Esophagus squamous epithelium (tissue), 5 donors: ENCODE measurements at regions not wholly inside any gene's neighbourhood (a gene's known extent, or its start where the extent isn't known, plus 50 kb on each side); places are given as distances from the start of the nearest gene placed in this dataset.

Experiments used
- DNase-seq: peaks from one replicate; lab custom pipeline; 2025; lab: John Stamatoyannopoulos, UW
- H3K27ac ChIP-seq, 4 donors: fragments of 200-600 bp; sonication (generic); one replicate each; pipeline ENCODE4 v1.5.1; 2016 to 2019; ENCODE audit warnings: mild to moderate bottlenecking in 1 of 4
- H3K27me3 ChIP-seq, 4 donors: fragments of 200-600 bp; sonication (generic); 1 replicate in 3 of 4; 2 replicates in 1 of 4; pipeline versions ENCODE4 v1.5.1 to v1.6.0; 2017 to 2021; ENCODE audit warnings: antibody characterized with exemption in 1 of 4
- H3K36me3 ChIP-seq, 3 donors: fragments of 200-600 bp; sonication (generic); one replicate each; pipeline ENCODE4 v1.5.1; 2016 to 2019
- H3K4me1 ChIP-seq, 3 donors: fragments of 200-600 bp; sonication (generic); one replicate each; pipeline ENCODE4 v1.5.1; 2017 to 2019
- H3K4me3 ChIP-seq, 4 donors: fragments of 200-600 bp; sonication (generic); 1 replicate in 3 of 4; 2 replicates in 1 of 4; pipeline ENCODE4 v1.5.1; 2016 to 2019; ENCODE audit warnings: mild to moderate bottlenecking in 2 of 4, moderate library complexity in 1 of 4
- H3K9me3 ChIP-seq, 3 donors: fragments of 200-600 bp; sonication (generic); one replicate each; pipeline ENCODE4 v1.5.1; 2016 to 2019
- POLR2A ChIP-seq, 4 donors: fragments of 450-650 bp; IDR thresholded peaks; one replicate each; pipeline ENCODE4 v1.6.1; 2017; ENCODE audit warnings: antibody characterized with exemption in 4 of 4, mild to moderate bottlenecking in 4 of 4, moderate library complexity in 3 of 4
- WGBS, 2 donors: methylation state at CpG; one replicate each; pipeline ENCODE4 v1.1.5; 2018; 5-methylcytosine and 5-hydroxymethylcytosine counted together
- intact Hi-C: fragments of 100-400 bp; cut with DNase I; formaldehyde crosslinking; loops from one replicate; pipeline ENCODE4 v1.15.0; 2022
- TF ChIP-seq, protein P1 (sequence below), 6 experiments: fragments of 450-650 bp in 4 of 6; fragments of 200-600 bp in 2 of 6; sonication (generic) in 2 of 6; IDR thresholded peaks; one replicate each; pipeline ENCODE4 v1.5.1; 2016 to 2019; ENCODE audit warnings: antibody characterized with exemption in 6 of 6, mild to moderate bottlenecking in 4 of 6, moderate library complexity in 4 of 6
- donor health status: DM: yes; HTN: yes; CAD: no.

DNA sequence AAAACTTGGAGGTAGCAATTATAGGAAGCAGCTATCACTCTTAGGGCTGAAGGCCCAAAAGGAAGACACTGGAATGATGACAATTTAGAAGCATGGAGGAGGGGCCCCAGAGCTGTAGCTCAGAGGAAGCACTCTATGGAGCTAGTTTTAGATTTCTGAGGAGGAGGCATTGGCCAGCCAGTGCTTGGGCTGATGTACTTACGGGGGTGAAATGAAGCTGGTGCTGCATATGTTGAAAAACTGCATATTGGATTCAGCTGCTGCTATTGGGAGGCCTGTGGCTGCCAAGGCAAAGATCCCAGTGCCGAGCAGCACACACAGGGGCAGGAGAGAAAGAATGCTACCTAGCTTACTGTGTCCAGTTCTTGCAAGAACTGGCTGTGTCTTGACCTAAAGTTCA is 53.9 kb upstream of the HMHB1 start:
- H3K9me3 ChIP-seq: no peaks in the 10 kb centered on the region
- H3K4me3 ChIP-seq: no peak overlapping the region
- WGBS, 2 donors: 84 to 94% methylated on average over 2 of the region's 2 CpGs
- no peaks in the 10 kb centered on the region for H3K27me3 ChIP-seq
- TF ChIP-seq, protein P1, sequence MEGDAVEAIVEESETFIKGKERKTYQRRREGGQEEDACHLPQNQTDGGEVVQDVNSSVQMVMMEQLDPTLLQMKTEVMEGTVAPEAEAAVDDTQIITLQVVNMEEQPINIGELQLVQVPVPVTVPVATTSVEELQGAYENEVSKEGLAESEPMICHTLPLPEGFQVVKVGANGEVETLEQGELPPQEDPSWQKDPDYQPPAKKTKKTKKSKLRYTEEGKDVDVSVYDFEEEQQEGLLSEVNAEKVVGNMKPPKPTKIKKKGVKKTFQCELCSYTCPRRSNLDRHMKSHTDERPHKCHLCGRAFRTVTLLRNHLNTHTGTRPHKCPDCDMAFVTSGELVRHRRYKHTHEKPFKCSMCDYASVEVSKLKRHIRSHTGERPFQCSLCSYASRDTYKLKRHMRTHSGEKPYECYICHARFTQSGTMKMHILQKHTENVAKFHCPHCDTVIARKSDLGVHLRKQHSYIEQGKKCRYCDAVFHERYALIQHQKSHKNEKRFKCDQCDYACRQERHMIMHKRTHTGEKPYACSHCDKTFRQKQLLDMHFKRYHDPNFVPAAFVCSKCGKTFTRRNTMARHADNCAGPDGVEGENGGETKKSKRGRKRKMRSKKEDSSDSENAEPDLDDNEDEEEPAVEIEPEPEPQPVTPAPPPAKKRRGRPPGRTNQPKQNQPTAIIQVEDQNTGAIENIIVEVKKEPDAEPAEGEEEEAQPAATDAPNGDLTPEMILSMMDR (IDR thresholded peaks at IDR 0.05): no peak
- no peak for TF ChIP-seq POLR2A (IDR thresholded peaks at IDR 0.05)
- H3K36me3 ChIP-seq: no peaks in the 10 kb centered on the region
- H3K27ac ChIP-seq: no peak overlapping the region
- peaks cover 0 to 14% (median 0%) of the 10 kb centered on the region in 3 donors for H3K4me1 ChIP-seq
- no peak for DNase-seq
- intact Hi-C loops: no loop called here

DNA sequence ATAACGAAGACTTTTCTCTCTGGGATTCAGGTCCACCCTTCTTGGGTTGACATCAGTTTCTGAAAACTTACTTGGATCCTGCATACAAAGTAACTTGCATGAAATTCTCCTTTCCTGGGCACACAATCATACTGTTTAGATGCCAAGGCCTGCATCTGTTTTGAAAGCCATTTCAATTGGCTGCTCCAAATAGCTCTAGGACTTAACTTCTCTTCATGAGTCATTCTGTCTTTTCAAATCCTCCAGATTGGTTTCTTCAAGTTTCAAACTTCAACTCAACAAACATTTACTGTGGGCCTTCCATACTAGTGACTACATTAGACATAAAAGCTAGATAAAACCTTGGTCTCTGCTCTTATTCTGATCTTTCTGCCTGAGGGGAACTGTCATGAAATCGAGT is 54.8 kb upstream of the HMHB1 start:
- no peaks in the 10 kb centered on the region for H3K9me3 ChIP-seq
- TF ChIP-seq, protein P1 (IDR thresholded peaks at IDR 0.05): no peak
- no peak for TF ChIP-seq POLR2A (IDR thresholded peaks at IDR 0.05)
- H3K27ac ChIP-seq: no peak overlapping the region
- peaks cover 0 to 14% (median 0%) of the 10 kb centered on the region in 3 donors for H3K4me1 ChIP-seq
- no peaks in the 10 kb centered on the region for H3K27me3 ChIP-seq
- intact Hi-C loops: no loop called here
- no peak for DNase-seq
- no peak overlapping the region for H3K4me3 ChIP-seq
- 41 to 62% methylated on average over 2 of the region's 2 CpGs for WGBS, 2 donors
- H3K36me3 ChIP-seq: no peaks in the 10 kb centered on the region

DNA sequence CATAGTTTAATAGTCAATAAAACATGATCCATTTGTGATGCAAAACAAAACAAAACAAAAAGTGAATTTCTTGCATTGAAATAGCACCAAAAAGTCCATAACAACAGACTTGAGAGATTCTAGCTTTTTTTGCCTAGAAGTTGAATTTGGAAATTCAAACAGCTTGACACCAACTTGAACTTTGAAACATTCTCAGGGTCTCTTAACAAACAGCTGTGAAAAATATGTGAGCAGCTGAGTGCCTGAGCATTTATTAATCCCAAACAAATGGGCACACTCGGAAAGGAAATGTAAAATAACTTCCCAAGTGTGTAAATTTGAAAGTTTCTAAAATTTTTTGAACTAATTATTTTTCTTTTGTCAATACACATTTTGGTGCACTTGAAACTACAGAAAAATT is 56.0 kb upstream of the HMHB1 start:
- Histone ChIP-seq H3K4me3 (no peak overlapping the region), H3K9me3 (no peaks in the 10 kb centered on the region), H3K27ac (no peak overlapping the region), H3K36me3 (no peaks in the 10 kb centered on the region), H3K27me3 (no peaks in the 10 kb centered on the region), H3K4me1 (peaks cover 0 to 14% (median 0%) of the 10 kb centered on the region in 3 donors)
- WGBS, 2 donors: 70 to 88% methylated on average over 1 of the region's 1 CpG
- no peak for DNase-seq
- TF ChIP-seq, protein P1 (IDR thresholded peaks at IDR 0.05): no peak
- no peak for TF ChIP-seq POLR2A (IDR thresholded peaks at IDR 0.05)
- intact Hi-C loops: no loop called here

DNA sequence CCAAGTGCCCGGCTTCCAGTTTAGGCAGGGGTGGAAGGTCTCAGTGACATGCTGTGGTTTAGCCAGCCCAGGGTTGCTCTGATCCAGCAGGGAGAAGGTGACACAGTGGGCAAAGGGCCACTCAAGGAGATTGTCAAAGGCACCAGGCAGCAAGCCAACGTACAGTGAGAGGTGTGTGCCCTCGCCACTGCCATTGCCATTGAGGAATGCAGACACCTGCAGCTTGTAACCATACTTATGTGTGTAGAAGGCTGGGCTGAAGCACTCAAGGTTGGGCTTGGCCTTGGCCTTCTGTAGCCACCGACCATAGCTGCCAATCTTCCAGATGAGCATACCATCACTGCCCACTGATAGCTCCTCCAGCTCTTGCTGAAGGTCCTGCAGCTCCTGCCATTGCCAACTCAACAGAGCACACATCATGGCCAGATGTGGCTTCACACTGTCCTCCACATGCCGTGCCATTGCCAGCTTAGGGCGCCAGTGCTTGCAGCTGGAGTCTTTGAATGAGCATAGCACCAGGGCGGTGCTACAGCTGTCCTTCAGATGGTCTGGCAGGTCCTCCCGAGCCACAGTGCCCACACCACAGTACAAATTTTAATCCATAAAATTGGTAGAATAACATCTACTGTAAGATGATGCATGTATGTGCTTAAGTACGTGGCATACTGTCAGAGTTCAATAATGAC is 59.7 kb upstream of the HMHB1 start:
- Histone ChIP-seq H3K27ac (no peak overlapping the region), H3K4me3 (no peak overlapping the region), H3K4me1 (no peaks in the 10 kb centered on the region), H3K27me3 (no peaks in the 10 kb centered on the region), H3K36me3 (no peaks in the 10 kb centered on the region), H3K9me3 (no peaks in the 10 kb centered on the region)
- WGBS, 2 donors: 83 to 85% methylated on average over 5 to 8 of the region's 9 CpGs
- TF ChIP-seq, protein P1 (IDR thresholded peaks at IDR 0.05): no peak
- no peak for TF ChIP-seq POLR2A (IDR thresholded peaks at IDR 0.05)
- intact Hi-C loops: no loop called here
- no peak for DNase-seq

DNA sequence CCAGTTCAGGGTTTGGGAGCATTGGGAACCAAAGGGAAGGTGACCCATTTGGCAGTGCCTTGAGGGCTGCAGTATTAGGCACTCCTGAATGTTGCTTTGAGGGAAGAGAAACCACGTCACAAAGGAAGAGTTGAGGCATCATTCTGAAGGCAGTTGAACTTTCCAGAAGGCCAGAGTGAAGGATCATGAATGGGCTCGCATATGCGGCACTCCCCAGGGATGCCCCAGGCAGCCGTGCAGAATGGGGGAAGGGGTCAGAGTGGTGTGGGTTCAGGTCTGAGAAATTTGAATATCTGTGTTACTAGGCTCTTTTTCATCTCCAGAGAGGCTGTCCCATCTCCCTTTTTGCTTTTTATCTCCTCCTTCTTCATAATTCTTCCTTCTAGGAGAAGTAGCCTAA is 60.6 kb upstream of the HMHB1 start:
- TF ChIP-seq, protein P1 (IDR thresholded peaks at IDR 0.05): no peak
- TF ChIP-seq POLR2A (IDR thresholded peaks at IDR 0.05): no peak
- intact Hi-C loops: no loop called here
- no peaks in the 10 kb centered on the region for H3K9me3 ChIP-seq
- H3K36me3 ChIP-seq: no peaks in the 10 kb centered on the region
- H3K4me1 ChIP-seq: no peaks in the 10 kb centered on the region
- no peak overlapping the region for H3K27ac ChIP-seq
- DNase-seq: no peak
- no peaks in the 10 kb centered on the region for H3K27me3 ChIP-seq
- WGBS, 2 donors: 81 to 95% methylated on average over 4 of the region's 4 CpGs
- H3K4me3 ChIP-seq: no peak overlapping the region
